Skin epidermis (tissue), 12 donors: ENCODE measurements at regions not wholly inside any gene's neighbourhood (a gene's known extent, or its start where the extent isn't known, plus 50 kb on each side); places are given as distances from the start of the nearest gene placed in this dataset.
"Not testable (repeated sequence)": the region's sequence is repeated elsewhere in the genome, so short reads cannot be mapped to it uniquely, and the experiment has no call there.

Experiments used
- H3K27ac ChIP-seq, 21 experiments: fragments of 200-600 bp; sonication (generic) in 11 of 21; one replicate each; pipeline ENCODE4 v1.5.0; 2020; ENCODE audit warnings: mild to moderate bottlenecking in 3 of 21, inconsistent platforms in 2 of 21, moderate library complexity in 2 of 21
- H3K4me3 ChIP-seq, 7 experiments: fragments of 200-600 bp; sonication (generic) in 2 of 7; one replicate each; pipeline ENCODE4 v1.5.0; 2020; ENCODE audit warnings: inconsistent platforms in 2 of 7, mild to moderate bottlenecking in 2 of 7, moderate library complexity in 1 of 7

GRCh38 chr13:44690376-44690775 is 114.2 kb upstream of the TSC22D1 start:
- Histone ChIP-seq H3K4me3 (no peak overlapping the region), H3K27ac (no peak overlapping the region)

GRCh38 chr13:44688652-44689051 is 112.5 kb upstream of the TSC22D1 start:
- no peak overlapping the region for H3K27ac ChIP-seq

GRCh38 chr13:44686531-44686934 is 110.4 kb upstream of the TSC22D1 start:
- Histone ChIP-seq H3K4me3 (no peak overlapping the region), H3K27ac (no peak overlapping the region)

More at GRCh38 chr13:44688652-44689051, 112.5 kb upstream of the TSC22D1 start:
- no peak overlapping the region for H3K4me3 ChIP-seq

- no peak overlapping the region for H3K4me3 ChIP-seq
- no peak overlapping the region for H3K27ac ChIP-seq
Measured at GRCh38 chr13:44685641-44686040, 109.5 kb upstream of the TSC22D1 start.

- not testable (repeated sequence) for H3K4me3 ChIP-seq, H3K27ac ChIP-seq
Measured at GRCh38 chr13:44682416-44682815, 106.3 kb upstream of the TSC22D1 start.

GRCh38 chr13:44680746-44681355 is 104.7 kb upstream of the TSC22D1 start:
- Histone ChIP-seq H3K4me3 (no peak overlapping the region), H3K27ac (no peak overlapping the region)

GRCh38 chr13:44679597-44679996 is 103.5 kb upstream of the TSC22D1 start:
- no peak overlapping the region for H3K4me3 ChIP-seq
- H3K27ac ChIP-seq = no peak overlapping the region

- Histone ChIP-seq H3K4me3 (no peak overlapping the region), H3K27ac (no peak overlapping the region)
Measured at GRCh38 chr13:44678197-44678596, 102.1 kb upstream of the TSC22D1 start.

GRCh38 chr13:44676534-44676933 is 100.4 kb upstream of the TSC22D1 start:
- Histone ChIP-seq H3K4me3 (no peak overlapping the region), H3K27ac (no peak overlapping the region)

GRCh38 chr13:44669534-44669933 is 93.4 kb upstream of the TSC22D1 start:
- Histone ChIP-seq H3K27ac (no peak overlapping the region), H3K4me3 (no peak overlapping the region)

GRCh38 chr13:44668688-44669087 is 92.6 kb upstream of the TSC22D1 start:
- H3K4me3 ChIP-seq = no peak overlapping the region
- no peak overlapping the region for H3K27ac ChIP-seq

GRCh38 chr13:44667943-44668342 is 91.8 kb upstream of the TSC22D1 start:
- H3K27ac ChIP-seq = no peak overlapping the region
- no peak overlapping the region for H3K4me3 ChIP-seq

GRCh38 chr13:44666538-44666937 is 90.4 kb upstream of the TSC22D1 start:
- not testable (repeated sequence) for H3K27ac ChIP-seq, H3K4me3 ChIP-seq

GRCh38 chr13:44664308-44664707 is 88.2 kb upstream of the TSC22D1 start:
- no peak overlapping the region for H3K4me3 ChIP-seq
- no peak overlapping the region for H3K27ac ChIP-seq

GRCh38 chr13:44662515-44662914 is 86.4 kb upstream of the TSC22D1 start:
- H3K4me3 ChIP-seq = no peak overlapping the region

GRCh38 chr13:44661936-44662335 is 85.8 kb upstream of the TSC22D1 start:
- H3K4me3 ChIP-seq = no peak overlapping the region
- no peak overlapping the region for H3K27ac ChIP-seq

More at GRCh38 chr13:44662515-44662914, 86.4 kb upstream of the TSC22D1 start:
- no peak overlapping the region for H3K27ac ChIP-seq

GRCh38 chr13:44660050-44660449 is 83.9 kb upstream of the TSC22D1 start:
- no peak overlapping the region for H3K27ac ChIP-seq
- H3K4me3 ChIP-seq = no peak overlapping the region

GRCh38 chr13:44652962-44653660 is 77.0 kb upstream of the TSC22D1 start:
- H3K27ac ChIP-seq = no peak overlapping the region

GRCh38 chr13:44652168-44652567 is 76.0 kb upstream of the TSC22D1 start:
- H3K27ac ChIP-seq = no peak overlapping the region
- H3K4me3 ChIP-seq = no peak overlapping the region

More at GRCh38 chr13:44652962-44653660, 77.0 kb upstream of the TSC22D1 start:
- no peak overlapping the region for H3K4me3 ChIP-seq

- Histone ChIP-seq H3K27ac (no peak overlapping the region), H3K4me3 (no peak overlapping the region)
Measured at GRCh38 chr13:44651724-44652123, 75.6 kb upstream of the TSC22D1 start.

GRCh38 chr13:44651209-44651608 is 75.1 kb upstream of the TSC22D1 start:
- no peak overlapping the region for H3K4me3 ChIP-seq
- H3K27ac ChIP-seq = no peak overlapping the region

GRCh38 chr13:44649834-44650233 is 73.7 kb upstream of the TSC22D1 start:
- Histone ChIP-seq H3K27ac (no peak overlapping the region), H3K4me3 (no peak overlapping the region)
